SK-N-SH treated with all-trans-retinoic acid at 6 μM for 48 hours (cell line): ENCODE measurements at regions not wholly inside any gene's neighbourhood (a gene's known extent, or its start where the extent isn't known, plus 50 kb on each side); places are given as distances from the start of the nearest gene placed in this dataset.

Experiments used
- ATAC-seq: fragments of 200-7000 bp; cut with Tn5 transposase; 3 replicates; pipeline ENCODE4 v1.9.1; 2020; ENCODE audit warnings: mild to moderate bottlenecking, moderate library complexity
- ARNTL ChIP-seq: fragments of 450-650 bp; formaldehyde crosslinking; IDR thresholded peaks from 2 replicates; pipeline ENCODE4 v1.5.0; 2020; ENCODE audit warnings: low read depth, mild to moderate bottlenecking, moderate library complexity, borderline replicate concordance
- BACH2 ChIP-seq: fragments of 250-450 bp; sonication (Bioruptor Pico); IDR thresholded peaks from 2 replicates; pipeline ENCODE4 v1.9.0; 2021; ENCODE audit warnings: mild to moderate bottlenecking, borderline replicate concordance
- CREB5 ChIP-seq: fragments of 250-450 bp; sonication (Bioruptor Pico); IDR thresholded peaks from 2 replicates; pipeline ENCODE4 v1.5.1; 2020; ENCODE audit warnings: low read depth, mild to moderate bottlenecking, moderate library complexity
- CSDC2 ChIP-seq: fragments of 250-450 bp; sonication (Bioruptor Pico); IDR thresholded peaks from 2 replicates; pipeline ENCODE4 v1.5.0; 2020; ENCODE audit warnings: mild to moderate bottlenecking, moderate library complexity
- ESRRG ChIP-seq: fragments of 250-450 bp; sonication (Bioruptor Pico); IDR thresholded peaks from 2 replicates; pipeline ENCODE4 v1.6.1; 2021; ENCODE audit warnings: mild to moderate bottlenecking
- GLIS3 ChIP-seq: fragments of 250-450 bp; sonication (Bioruptor Pico); IDR thresholded peaks from 2 replicates; pipeline ENCODE4 v1.5.0; 2020; ENCODE audit warnings: mild to moderate bottlenecking, moderate library complexity
- ISL1 ChIP-seq: fragments of 250-450 bp; sonication (Bioruptor Pico); IDR thresholded peaks from 2 replicates; pipeline ENCODE4 v2.1.2; 2022; ENCODE audit warnings: mild to moderate bottlenecking, moderate library complexity
- OSR1 ChIP-seq: fragments of 250-450 bp; sonication (Bioruptor Pico); IDR thresholded peaks from 2 replicates; pipeline ENCODE4 v1.8.0; 2022; ENCODE audit warnings: moderate library complexity, mild to moderate bottlenecking, inconsistent platforms
- POU6F1 ChIP-seq: fragments of 250-450 bp; sonication (Bioruptor Pico); IDR thresholded peaks from 2 replicates; pipeline ENCODE4 v1.8.0; 2021; ENCODE audit warnings: low read depth, mild to moderate bottlenecking, moderate library complexity, borderline replicate concordance
- PPARA ChIP-seq: fragments of 250-450 bp; sonication (Bioruptor Pico); IDR thresholded peaks from 2 replicates; pipeline ENCODE4 v1.5.0; 2020; ENCODE audit warnings: mild to moderate bottlenecking, borderline replicate concordance
- SNAI2 ChIP-seq: fragments of 250-450 bp; sonication (Bioruptor Pico); IDR thresholded peaks from 2 replicates; pipeline ENCODE4 v1.5.0; 2020; ENCODE audit warnings: mild to moderate bottlenecking, moderate library complexity
- TCF4 ChIP-seq: fragments of 250-450 bp; sonication (Bioruptor Pico); IDR thresholded peaks from 2 replicates; pipeline ENCODE4 v1.8.0; 2021; ENCODE audit warnings: mild to moderate bottlenecking, moderate library complexity, borderline replicate concordance
- TOX ChIP-seq: fragments of 250-450 bp; sonication (Bioruptor Pico); IDR thresholded peaks from 2 replicates; pipeline ENCODE4 v1.8.0; 2021; ENCODE audit warnings: mild to moderate bottlenecking, moderate library complexity, borderline replicate concordance
- TSHZ2 ChIP-seq: fragments of 250-450 bp; sonication (Bioruptor Pico); IDR thresholded peaks from 2 replicates; pipeline ENCODE4 v1.5.0; 2020; ENCODE audit warnings: mild to moderate bottlenecking, moderate library complexity
- ZFP3 ChIP-seq: fragments of 250-450 bp; sonication (Bioruptor Pico); IDR thresholded peaks from 2 replicates; pipeline ENCODE4 v1.5.0; 2020; ENCODE audit warnings: mild to moderate bottlenecking, moderate library complexity
- ZFP30 ChIP-seq: fragments of 450-650 bp; formaldehyde crosslinking; IDR thresholded peaks from 2 replicates; pipeline ENCODE4 v1.5.0; 2022; ENCODE audit warnings: mild to moderate bottlenecking, moderate library complexity
- ZNF565 ChIP-seq: fragments of 450-650 bp; formaldehyde crosslinking; conservative IDR thresholded peaks from 2 replicates; pipeline ENCODE4 v1.5.0; 2020; ENCODE audit warnings: low read depth, mild to moderate bottlenecking, moderate library complexity
- ZNF8 ChIP-seq: fragments of 450-650 bp; formaldehyde crosslinking; IDR thresholded peaks from 2 replicates; pipeline ENCODE4 v1.5.0; 2020; ENCODE audit warnings: mild to moderate bottlenecking, moderate library complexity
- TF ChIP-seq, protein P1 (sequence below): fragments of 250-450 bp; sonication (Bioruptor Pico); IDR thresholded peaks from 2 replicates; pipeline ENCODE4 v1.8.0; 2020; ENCODE audit warnings: mild to moderate bottlenecking, moderate library complexity, borderline replicate concordance
- TF ChIP-seq, protein P2 (sequence below): fragments of 250-450 bp; sonication (Bioruptor Pico); IDR thresholded peaks from 2 replicates; pipeline ENCODE4 v1.5.1; 2021; ENCODE audit warnings: mild to moderate bottlenecking, moderate library complexity

- ATAC-seq, result no peak
- TF ChIP-seq BACH2 (CRISPR knock-in tag), result no peak
- no peak for TF ChIP-seq POU6F1 (CRISPR knock-in tag)
- no peak for TF ChIP-seq OSR1 (CRISPR knock-in tag)
- TF ChIP-seq PPARA (CRISPR knock-in tag), result no peak
- no peak for TF ChIP-seq ESRRG
- no peak for TF ChIP-seq CREB5 (CRISPR knock-in tag)
- no peak for TF ChIP-seq GLIS3 (CRISPR knock-in tag)
- TF ChIP-seq CSDC2 (CRISPR knock-in tag), result no peak
- no peak for TF ChIP-seq TSHZ2 (CRISPR knock-in tag)
- TF ChIP-seq, protein P1, sequence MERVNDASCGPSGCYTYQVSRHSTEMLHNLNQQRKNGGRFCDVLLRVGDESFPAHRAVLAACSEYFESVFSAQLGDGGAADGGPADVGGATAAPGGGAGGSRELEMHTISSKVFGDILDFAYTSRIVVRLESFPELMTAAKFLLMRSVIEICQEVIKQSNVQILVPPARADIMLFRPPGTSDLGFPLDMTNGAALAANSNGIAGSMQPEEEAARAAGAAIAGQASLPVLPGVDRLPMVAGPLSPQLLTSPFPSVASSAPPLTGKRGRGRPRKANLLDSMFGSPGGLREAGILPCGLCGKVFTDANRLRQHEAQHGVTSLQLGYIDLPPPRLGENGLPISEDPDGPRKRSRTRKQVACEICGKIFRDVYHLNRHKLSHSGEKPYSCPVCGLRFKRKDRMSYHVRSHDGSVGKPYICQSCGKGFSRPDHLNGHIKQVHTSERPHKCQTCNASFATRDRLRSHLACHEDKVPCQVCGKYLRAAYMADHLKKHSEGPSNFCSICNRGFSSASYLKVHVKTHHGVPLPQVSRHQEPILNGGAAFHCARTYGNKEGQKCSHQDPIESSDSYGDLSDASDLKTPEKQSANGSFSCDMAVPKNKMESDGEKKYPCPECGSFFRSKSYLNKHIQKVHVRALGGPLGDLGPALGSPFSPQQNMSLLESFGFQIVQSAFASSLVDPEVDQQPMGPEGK (CRISPR knock-in tag), result no peak
- TF ChIP-seq ZFP30 (CRISPR knock-in tag), result no peak
- no peak for TF ChIP-seq ZNF8
- no peak for TF ChIP-seq ISL1
- no peak for TF ChIP-seq ARNTL (CRISPR knock-in tag)
- no peak for TF ChIP-seq TOX (CRISPR knock-in tag)
- TF ChIP-seq ZNF565, result no peak
- no peak for TF ChIP-seq TCF4 (CRISPR knock-in tag)
- TF ChIP-seq ZFP3 (CRISPR knock-in tag), result no peak
Observed at GRCh38 chrX:20513185-20513584, 246.5 kb upstream of the RPS6KA3 start.

GRCh38 chrX:20511792-20512191 is 245.1 kb upstream of the RPS6KA3 start:
- ATAC-seq, result no peak
- TF ChIP-seq, protein P1 (CRISPR knock-in tag), result no peak
- no peak for TF ChIP-seq BACH2 (CRISPR knock-in tag)
- TF ChIP-seq POU6F1 (CRISPR knock-in tag), result no peak
- TF ChIP-seq OSR1 (CRISPR knock-in tag), result no peak
- no peak for TF ChIP-seq CSDC2 (CRISPR knock-in tag)
- no peak for TF ChIP-seq ZNF8
- TF ChIP-seq ISL1, result no peak
- no peak for TF ChIP-seq PPARA (CRISPR knock-in tag)
- no peak for TF ChIP-seq ZFP3 (CRISPR knock-in tag)
- no peak for TF ChIP-seq ESRRG
- TF ChIP-seq ZFP30 (CRISPR knock-in tag), result no peak
- TF ChIP-seq, protein P2, sequence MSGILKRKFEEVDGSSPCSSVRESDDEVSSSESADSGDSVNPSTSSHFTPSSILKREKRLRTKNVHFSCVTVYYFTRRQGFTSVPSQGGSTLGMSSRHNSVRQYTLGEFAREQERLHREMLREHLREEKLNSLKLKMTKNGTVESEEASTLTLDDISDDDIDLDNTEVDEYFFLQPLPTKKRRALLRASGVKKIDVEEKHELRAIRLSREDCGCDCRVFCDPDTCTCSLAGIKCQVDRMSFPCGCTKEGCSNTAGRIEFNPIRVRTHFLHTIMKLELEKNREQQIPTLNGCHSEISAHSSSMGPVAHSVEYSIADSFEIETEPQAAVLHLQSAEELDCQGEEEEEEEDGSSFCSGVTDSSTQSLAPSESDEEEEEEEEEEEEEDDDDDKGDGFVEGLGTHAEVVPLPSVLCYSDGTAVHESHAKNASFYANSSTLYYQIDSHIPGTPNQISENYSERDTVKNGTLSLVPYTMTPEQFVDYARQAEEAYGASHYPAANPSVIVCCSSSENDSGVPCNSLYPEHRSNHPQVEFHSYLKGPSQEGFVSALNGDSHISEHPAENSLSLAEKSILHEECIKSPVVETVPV (CRISPR knock-in tag), result no peak
- no peak for TF ChIP-seq TOX (CRISPR knock-in tag)
- TF ChIP-seq ZNF565, result no peak
- TF ChIP-seq SNAI2, result no peak
